SK-N-SH (cell line): ENCODE measurements at regions not wholly inside any gene's neighbourhood (a gene's known extent, or its start where the extent isn't known, plus 50 kb on each side); places are given as distances from the start of the nearest gene placed in this dataset.

ENCODE experiments used
- CTCF ChIA-PET: fragments of 300-600, 350-600 bp; formaldehyde crosslinking; extraction: SDS; loops from one replicate; lab custom pipeline; 2021; lab: Yijun Ruan, JAX
- POLR2A ChIA-PET: fragments of 350-600 bp; sonication (Branson Sonifier 250); formaldehyde crosslinking; extraction: SDS; loops from one replicate; lab custom pipeline; 2020; ENCODE audit warnings: antibody characterized with exemption, inconsistent platforms; lab: Yijun Ruan, JAX
- DNase-seq: peaks from one replicate; pipeline ENCODE4 v3.0.0; 2012
- H2AFZ ChIP-seq: fragments of 200-600 bp; sonication (generic); 2 replicates; pipeline ENCODE4 v1.8.1; 2016; ENCODE audit warnings: antibody characterized with exemption, mild to moderate bottlenecking, low read depth
- H3F3A ChIP-seq: fragments of 200-600 bp; sonication (generic); replicated peaks from 2 replicates; pipeline ENCODE3; 2016; ENCODE audit warnings: antibody characterized with exemption, mild to moderate bottlenecking; ENCODE audit not compliant: insufficient read depth
- H3K27ac ChIP-seq, 2 experiments: fragments of 200-500 bp in 1 of 2; fragments of 200-600 bp in 1 of 2; sonication (Bioruptor generic) in 1 of 2; sonication (generic), shearing (Covaris generic) in 1 of 2; 2 replicates each; pipeline versions ENCODE4 v1.5.1 to v1.6.1; 2014 to 2016; ENCODE audit warnings: low read depth in 2 of 2, inconsistent platforms in 1 of 2, low read length in 1 of 2, mild to moderate bottlenecking in 1 of 2, mixed read lengths in 1 of 2
- H3K27me3 ChIP-seq: fragments of 200-600 bp; sonication (generic), shearing (Covaris generic); 2 replicates; pipeline ENCODE4 v1.6.1; 2016; ENCODE audit warnings: mixed run types; ENCODE audit not compliant: insufficient read depth
- H3K36me3 ChIP-seq, 2 experiments: fragments of 200-500 bp in 1 of 2; fragments of 200-600 bp in 1 of 2; sonication (Bioruptor generic) in 1 of 2; sonication (generic) in 1 of 2; replicated peaks in 1 of 2; 2 replicates each; pipeline versions ENCODE3 to v1.5.1; 2014 to 2016; ENCODE audit warnings: low read length in 1 of 2, mild to moderate bottlenecking in 1 of 2; ENCODE audit not compliant: insufficient read depth in 2 of 2, control insufficient read depth in 1 of 2
- H3K4me1 ChIP-seq, 2 experiments: fragments of 200-500 bp in 1 of 2; fragments of 200-600 bp in 1 of 2; sonication (Bioruptor generic) in 1 of 2; sonication (generic), shearing (Covaris generic) in 1 of 2; 2 replicates each; pipeline versions ENCODE4 v1.5.1 to v1.6.1; 2014 to 2016; ENCODE audit warnings: low read depth in 1 of 2, low read length in 1 of 2, mixed run types in 1 of 2; ENCODE audit not compliant: insufficient read depth in 2 of 2, control insufficient read depth in 1 of 2
- H3K4me2 ChIP-seq: fragments of 200-600 bp; sonication (generic), shearing (Covaris generic); 2 replicates; pipeline ENCODE4 v1.6.1; 2017; ENCODE audit warnings: mixed run types
- H3K4me3 ChIP-seq, 2 experiments: fragments of 200-500 bp in 1 of 2; fragments of 200-600 bp in 1 of 2; sonication (Bioruptor generic) in 1 of 2; sonication (generic), shearing (Covaris generic) in 1 of 2; 2 replicates each; pipeline versions ENCODE4 v1.5.1 to v1.8.1; 2014 to 2016; ENCODE audit warnings: low read depth in 2 of 2, inconsistent platforms in 1 of 2, low read length in 1 of 2, mild to moderate bottlenecking in 1 of 2, mixed read lengths in 1 of 2, moderate library complexity in 1 of 2
- H3K79me2 ChIP-seq: fragments of 200-600 bp; sonication (generic); 2 replicates; pipeline ENCODE4 v1.8.1; 2017; ENCODE audit warnings: mild to moderate bottlenecking; ENCODE audit not compliant: insufficient read depth
- H3K9ac ChIP-seq: fragments of 200-600 bp; sonication (generic); 2 replicates; pipeline ENCODE4 v1.6.1; 2017; ENCODE audit warnings: mixed run types
- H3K9me2 ChIP-seq: fragments of 200-600 bp; sonication (generic); 2 replicates; pipeline ENCODE4 v1.6.1; 2017; ENCODE audit warnings: mixed run types
- H3K9me3 ChIP-seq: fragments of 200-600 bp; sonication (generic); 2 replicates; pipeline ENCODE4 v1.6.1; 2017; ENCODE audit warnings: mixed run types, mild to moderate bottlenecking, moderate library complexity
- H4K20me1 ChIP-seq: fragments of 200-600 bp; sonication (generic); 2 replicates; pipeline ENCODE4 v1.6.1; 2017; ENCODE audit warnings: mild to moderate bottlenecking, mixed run types; ENCODE audit not compliant: insufficient read depth
- CHD2 ChIP-seq: fragments of 150-350 bp; IDR thresholded peaks from 2 replicates; pipeline ENCODE4 v1.6.1; 2018; ENCODE audit warnings: low read length; ENCODE audit not compliant: partially characterized antibody
- CTCF ChIP-seq: fragments of 200-600 bp; sonication (generic); IDR thresholded peaks from 2 replicates; pipeline ENCODE4 v1.6.1; 2017; ENCODE audit warnings: antibody characterized with exemption, mild to moderate bottlenecking, moderate library complexity
- FOXJ3 ChIP-seq: sonication (generic); formaldehyde crosslinking; IDR thresholded peaks from 2 replicates; pipeline ENCODE4 v1.5.1; 2020; ENCODE audit warnings: mild to moderate bottlenecking, missing genetic modification reagents
- JUND ChIP-seq: IDR thresholded peaks from 2 replicates; pipeline ENCODE4 v1.4.0; 2012
- PBX3 ChIP-seq: IDR thresholded peaks from 2 replicates; pipeline ENCODE4; 2012
- POLR2AphosphoS5 ChIP-seq: IDR thresholded peaks from 2 replicates; pipeline ENCODE4 v1.6.1; 2012; ENCODE audit warnings: low read depth, low read length
- RCOR1 ChIP-seq: fragments of 150-350 bp; IDR thresholded peaks from 2 replicates; pipeline ENCODE4 v1.6.1; 2017; ENCODE audit warnings: antibody characterized with exemption, low read length
- REST ChIP-seq: IDR thresholded peaks from 2 replicates; pipeline ENCODE4 v1.6.1; 2012; ENCODE audit warnings: mild to moderate bottlenecking, low read depth, low read length, moderate library complexity
- RXRA ChIP-seq: IDR thresholded peaks from 2 replicates; pipeline ENCODE4 v1.4.0; 2012; ENCODE audit warnings: low read depth, mild to moderate bottlenecking, borderline replicate concordance
- SIN3A ChIP-seq: IDR thresholded peaks from 2 replicates; pipeline ENCODE4 v1.6.1; 2012; ENCODE audit warnings: low read depth, mild to moderate bottlenecking, low read length, moderate library complexity, borderline replicate concordance
- TCF12 ChIP-seq: IDR thresholded peaks from 2 replicates; pipeline ENCODE4 v1.4.0; 2012
- USF1 ChIP-seq: IDR thresholded peaks from 2 replicates; pipeline ENCODE4 v1.4.0; 2012; ENCODE audit warnings: low read depth, borderline replicate concordance
- USF2 ChIP-seq: fragments of 150-350 bp; IDR thresholded peaks from 2 replicates; pipeline ENCODE4 v1.6.1; 2017; ENCODE audit warnings: antibody characterized with exemption, low read length, low read depth, borderline replicate concordance
- ZBTB33 ChIP-seq: IDR thresholded peaks from 2 replicates; pipeline ENCODE4 v1.4.0; 2012; ENCODE audit warnings: low read depth, borderline replicate concordance
- WGBS: methylation state at CpG from one replicate; pipeline ENCODE4 v1.1.6; 2017; ENCODE audit warnings: low lambda C conversion rate; 5-methylcytosine and 5-hydroxymethylcytosine counted together

- WGBS: 5% methylated on average over 1 of the region's 1 CpG
- CTCF ChIA-PET: no interaction called here
- no peaks in the 10 kb centered on the region for H3K9me3 ChIP-seq
- H3K27me3 ChIP-seq: no peaks in the 10 kb centered on the region
- no peak overlapping the region for H3K27ac ChIP-seq
- H4K20me1 ChIP-seq: no peaks in the 10 kb centered on the region
- no peaks in the 10 kb centered on the region for H3K4me1 ChIP-seq
- no peaks in the 10 kb centered on the region for H3F3A ChIP-seq
- H3K79me2 ChIP-seq: no peaks in the 10 kb centered on the region
- H3K4me3 ChIP-seq: no peak overlapping the region
- no peak for TF ChIP-seq JUND
- 0 out of 2 replicates have a peak, but pooled peaks have one; percentile 11 for TF ChIP-seq REST
- no peak overlapping the region for H2AFZ ChIP-seq
- no peaks in the 10 kb centered on the region for H3K9me2 ChIP-seq
- POLR2A ChIA-PET: no interaction called here
- no peak for DNase-seq
- H3K36me3 ChIP-seq: no peaks in the 10 kb centered on the region
- no peak overlapping the region for H3K9ac ChIP-seq
- H3K4me2 ChIP-seq: no peak overlapping the region
Measured at GRCh38 chrX:42546800-42547199, 231.2 kb downstream of the PPP1R2C start.

GRCh38 chrX:42544883-42545282 is 233.1 kb downstream of the PPP1R2C start:
- TF ChIP-seq TCF12 (no peak), CHD2 (no peak), PBX3 (no peak), POLR2AphosphoS5 (no peak), USF2 (no peak), SIN3A (no peak), USF1 (no peak), RXRA (no peak), RCOR1 (no peak), CTCF (no peak), ZBTB33 (no peak), FOXJ3 (CRISPR knock-in tag) (no peak)
- H3F3A ChIP-seq: no peaks in the 10 kb centered on the region

More at GRCh38 chrX:42544883-42545282, 233.1 kb downstream of the PPP1R2C start:
- H3K79me2 ChIP-seq: no peaks in the 10 kb centered on the region
- 0% methylated on average over 2 of the region's 2 CpGs for WGBS
- no peak overlapping the region for H2AFZ ChIP-seq
- no peaks in the 10 kb centered on the region for H3K36me3 ChIP-seq
- H3K9ac ChIP-seq: no peak overlapping the region
- no peaks in the 10 kb centered on the region for H3K9me2 ChIP-seq
- H3K27me3 ChIP-seq: no peaks in the 10 kb centered on the region
- ChIA-PET POLR2A (no interaction called here), CTCF (no interaction called here)
- H3K9me3 ChIP-seq: no peaks in the 10 kb centered on the region
- H3K4me3 ChIP-seq: no peak overlapping the region
- H3K4me1 ChIP-seq: no peaks in the 10 kb centered on the region
- H3K27ac ChIP-seq: no peak overlapping the region
- no peak overlapping the region for H3K4me2 ChIP-seq
- no peaks in the 10 kb centered on the region for H4K20me1 ChIP-seq
- no peak for DNase-seq
